ENCODE measurements at regions not wholly inside any gene's neighbourhood (a gene's known extent, or its start where the extent isn't known, plus 50 kb on each side); places are given as distances from the start of the nearest gene placed in this dataset.
"Not testable (repeated sequence)": the region's sequence is repeated elsewhere in the genome, so short reads cannot be mapped to it uniquely, and the experiment has no call there.

GRCh38 chr7:127316819-127317218, 64.1 kb upstream of the GRM8 start:
- TF ChIP-seq CTCF (conservative IDR thresholded peaks at IDR 0.05 in 1 of 2, IDR thresholded peaks at IDR 0.05 in 1 of 2; ENCODE audit: low read depth in 1 of 2, low read length in 2 of 2); EZH2 (IDR thresholded peaks at IDR 0.05; ENCODE audit: low read length, missing control alignments): not testable (repeated sequence)
